GM21786 (cell line): ENCODE measurements at regions not wholly inside any gene's neighbourhood (a gene's known extent, or its start where the extent isn't known, plus 50 kb on each side); places are given as distances from the start of the nearest gene placed in this dataset.
A peak's percentile ranks its signal among the peaks of the same experiment; 100 is the strongest.

Experiments used
- ATAC-seq: cut with Tn5 transposase; IDR thresholded peaks from one replicate; pipeline ENCODE4 v1.9.1; 2021; ENCODE audit not compliant: unreplicated experiment

DNA sequence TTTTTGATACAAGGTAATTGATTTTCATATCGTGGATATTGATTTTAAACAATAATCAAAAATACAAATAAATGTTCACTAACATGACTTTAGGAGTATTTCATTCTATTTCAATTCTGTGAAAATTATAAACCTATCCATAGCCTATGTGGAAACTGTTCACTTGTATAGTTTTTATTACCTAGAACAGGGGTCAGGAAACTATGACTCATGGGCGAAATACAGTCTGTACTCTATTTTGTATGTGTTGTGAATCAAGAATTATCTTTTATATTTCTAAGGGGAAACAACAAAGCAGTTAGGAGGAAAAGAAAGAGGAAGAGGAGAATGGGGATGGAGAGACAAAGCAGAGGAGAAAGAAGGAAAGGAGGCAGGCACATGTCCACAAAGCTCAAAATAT is 181.7 kb upstream of the VRK2 start:
- no peak for ATAC-seq

GRCh38 chr2:57867730-57868129 is 178.9 kb upstream of the VRK2 start:
- ATAC-seq = no peak

DNA sequence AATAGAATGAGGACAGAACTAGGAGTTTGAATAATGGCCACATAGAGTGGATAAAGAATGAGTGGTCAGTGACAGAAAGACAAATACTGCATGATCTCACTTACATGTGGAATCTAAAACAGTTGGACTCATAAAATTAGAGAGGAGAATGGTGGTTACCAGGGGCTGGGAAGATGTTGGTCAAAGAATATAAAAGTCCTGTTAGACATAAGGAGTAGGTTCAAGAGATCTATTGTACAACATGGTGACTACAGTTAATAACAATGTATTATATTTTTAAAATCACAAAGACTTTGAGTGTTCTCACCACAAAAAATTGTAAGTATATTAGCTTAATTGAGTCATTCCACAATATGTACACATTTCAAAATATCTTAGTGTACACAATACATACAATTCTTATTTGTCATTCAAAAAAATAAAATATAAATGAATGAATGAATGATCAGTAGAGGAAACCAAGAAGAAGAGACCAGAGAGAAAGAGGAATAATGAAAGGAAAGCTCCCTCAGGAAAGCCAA is 177.9 kb upstream of the VRK2 start:
- no peak for ATAC-seq

DNA sequence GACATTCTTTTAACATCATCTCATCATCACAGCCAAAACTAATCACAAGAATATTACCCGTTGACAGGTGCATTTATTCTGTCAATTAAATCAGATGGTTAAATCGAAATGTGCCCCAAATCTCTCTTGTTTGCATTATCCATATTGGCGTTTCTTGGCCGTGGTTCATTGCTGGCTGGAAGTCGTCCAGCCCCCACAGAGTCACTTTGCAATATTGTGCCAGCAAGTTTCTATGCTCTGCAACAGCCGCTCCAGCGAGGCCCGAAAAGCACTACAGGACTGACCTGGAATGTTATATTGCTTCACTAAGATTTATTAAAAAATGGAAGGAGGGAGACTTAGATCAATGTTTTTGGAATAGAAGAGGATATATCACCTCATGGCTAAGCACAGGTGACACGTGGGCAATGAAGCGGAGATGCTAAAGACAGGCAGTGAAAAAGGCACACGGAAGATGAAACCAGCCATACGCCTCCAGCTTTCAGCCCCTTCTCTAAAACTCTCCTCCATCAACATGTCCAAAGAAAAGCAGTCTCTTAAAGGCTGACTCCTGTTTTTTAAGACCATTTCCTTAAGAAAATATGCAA is 176.8 kb upstream of the VRK2 start:
- ATAC-seq = no peak

DNA sequence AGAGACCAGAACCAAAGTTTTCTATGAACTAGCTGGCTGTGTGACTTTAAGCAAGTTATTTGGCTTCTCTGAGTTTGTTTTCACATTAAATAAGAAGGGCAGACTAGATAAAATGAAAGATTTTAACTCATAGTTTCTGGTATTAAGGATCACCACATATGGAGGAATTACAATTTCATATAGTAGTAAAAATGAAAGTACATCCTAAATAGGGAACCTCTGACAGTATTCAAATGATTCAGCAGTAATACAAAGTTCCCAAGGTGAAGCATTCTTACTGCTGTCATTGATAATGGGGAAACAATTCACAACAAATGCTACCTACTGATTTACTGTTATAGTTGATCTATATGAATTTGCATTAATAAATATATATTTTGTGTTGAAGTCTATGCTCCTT is 170.3 kb upstream of the VRK2 start:
- peak; percentile 57 for ATAC-seq

GRCh38 chr2:57877811-57878170 is 168.8 kb upstream of the VRK2 start:
- no peak for ATAC-seq

- ATAC-seq = no peak
Observed at GRCh38 chr2:57878171-57878865, 168.3 kb upstream of the VRK2 start.

GRCh38 chr2:57878866-57879210 is 167.8 kb upstream of the VRK2 start:
- ATAC-seq = no peak

DNA sequence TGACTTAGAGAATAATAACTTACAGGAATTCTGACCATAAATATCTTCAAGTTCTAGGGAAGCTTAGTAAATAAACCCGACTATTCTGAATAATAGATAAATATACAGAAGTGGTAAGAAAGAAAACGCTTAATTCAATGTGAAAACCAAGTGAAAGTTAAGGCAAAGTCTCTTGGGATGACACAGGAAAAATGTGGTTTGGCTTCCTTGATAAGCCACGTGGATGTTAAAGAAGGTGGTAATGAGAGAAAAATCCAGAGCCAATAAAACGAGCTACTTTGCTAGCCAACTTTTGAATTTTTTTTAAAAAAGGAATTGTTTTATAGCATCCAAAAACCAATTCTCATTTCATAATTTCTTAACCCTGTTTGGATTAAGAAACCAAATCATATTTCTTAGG is 166.2 kb upstream of the VRK2 start:
- ATAC-seq = no peak

DNA sequence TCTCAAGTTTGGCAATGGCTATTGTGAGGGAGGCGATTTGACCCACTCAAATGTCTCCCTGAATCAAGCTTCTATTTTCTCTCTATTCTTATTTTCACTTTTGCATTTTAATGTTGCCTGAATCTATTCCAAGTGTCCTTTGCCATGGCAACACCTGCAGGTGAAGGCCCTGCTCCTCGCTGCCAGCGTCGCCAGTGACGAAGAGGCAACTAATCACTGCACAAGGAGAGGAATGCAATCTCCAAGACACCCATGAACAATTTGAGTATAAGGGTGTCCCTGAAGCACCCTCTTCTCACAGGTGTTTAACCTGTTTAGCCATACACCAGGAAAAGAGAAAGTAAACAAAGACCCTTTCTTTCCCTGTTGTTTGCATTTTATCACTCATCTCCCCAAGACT is 165.6 kb upstream of the VRK2 start:
- no peak for ATAC-seq

GRCh38 chr2:57881998-57882888 is 164.4 kb upstream of the VRK2 start:
- ATAC-seq = no peak

DNA sequence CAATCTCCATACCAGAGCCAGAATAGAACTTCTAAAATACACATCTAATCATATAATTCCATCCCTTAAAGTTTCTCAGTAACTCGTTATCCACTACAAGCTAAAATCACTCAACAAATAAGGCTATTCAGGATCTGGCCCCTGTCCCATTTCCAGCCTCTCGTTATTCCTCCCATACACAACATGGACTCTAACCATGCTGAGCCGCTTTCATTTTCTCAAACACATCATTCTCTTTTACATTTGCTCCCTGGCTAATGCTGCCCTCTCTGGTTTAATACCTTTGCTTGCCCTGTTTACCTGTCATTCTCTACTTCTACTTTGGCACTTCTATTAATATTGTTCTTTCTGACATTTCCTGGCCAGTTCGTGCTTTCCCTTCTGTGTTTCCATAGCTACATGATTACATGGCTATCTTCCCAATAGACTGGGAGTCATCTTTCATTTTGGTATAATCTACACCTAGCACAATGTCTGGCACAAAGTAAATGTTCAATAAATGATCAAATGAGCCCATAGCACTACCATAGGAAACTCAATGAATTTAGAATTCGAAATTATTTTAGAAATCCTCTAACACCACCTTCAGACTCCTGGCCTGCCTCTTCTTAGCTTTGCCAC is 163.6 kb upstream of the VRK2 start:
- no peak for ATAC-seq

DNA sequence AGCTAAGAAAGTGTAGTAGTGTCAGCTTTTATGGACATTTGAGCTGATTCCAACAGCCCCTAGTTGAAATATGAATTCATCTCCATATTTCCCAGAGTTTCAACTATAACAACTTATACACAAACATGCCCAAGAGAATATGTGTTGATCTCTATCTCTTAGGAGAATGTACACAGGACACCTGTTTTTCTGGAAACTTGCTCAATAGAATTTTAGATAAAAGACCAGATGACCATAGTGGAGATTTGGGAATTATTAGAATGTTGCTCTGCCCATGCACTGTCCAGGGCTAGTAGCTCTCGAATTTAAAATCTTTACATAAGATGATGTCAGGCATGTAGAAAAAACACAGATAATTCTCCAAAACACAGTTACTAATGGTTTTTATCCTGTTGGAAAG is 162.3 kb upstream of the VRK2 start:
- no peak for ATAC-seq

DNA sequence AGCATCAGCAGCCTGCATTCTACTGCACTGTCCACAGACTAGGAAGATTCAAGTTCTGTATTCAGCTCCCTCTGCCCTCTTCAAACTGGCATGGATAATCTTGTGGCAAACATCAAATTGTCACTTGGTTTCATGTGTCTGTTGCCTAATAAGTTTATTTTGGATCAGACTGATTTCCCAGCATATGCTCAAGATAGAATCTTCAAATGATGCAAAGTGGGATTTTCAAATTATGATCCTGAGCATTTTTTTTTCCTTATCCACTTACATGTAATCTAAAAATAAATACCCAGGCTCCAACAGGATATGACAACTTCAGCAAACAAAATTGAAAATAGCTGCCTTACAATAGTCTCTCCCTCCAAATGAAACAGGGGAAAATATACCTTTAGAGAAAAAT is 160.9 kb upstream of the VRK2 start:
- ATAC-seq = no peak

GRCh38 chr2:57886161-57886786 is 160.3 kb upstream of the VRK2 start:
- no peak for ATAC-seq

DNA sequence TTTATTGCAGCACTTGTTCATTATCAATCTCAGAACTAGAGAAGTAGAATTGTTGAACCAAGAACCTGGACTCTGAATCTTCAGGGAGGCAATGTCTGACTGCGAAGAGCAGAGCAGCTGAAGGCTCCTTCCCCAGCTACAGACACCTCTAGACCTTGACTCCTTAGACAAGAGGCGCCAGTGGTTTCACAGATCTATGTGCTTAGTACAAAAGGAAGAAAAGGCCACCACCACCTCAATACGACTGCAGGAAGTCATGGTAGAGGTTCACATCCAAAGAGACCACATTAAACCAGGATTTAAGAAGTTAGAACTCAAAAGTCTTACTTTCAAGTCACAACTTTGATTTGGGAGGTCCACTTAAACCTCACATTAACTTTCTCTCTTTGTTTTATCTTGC is 158.1 kb upstream of the VRK2 start:
- ATAC-seq = no peak

DNA sequence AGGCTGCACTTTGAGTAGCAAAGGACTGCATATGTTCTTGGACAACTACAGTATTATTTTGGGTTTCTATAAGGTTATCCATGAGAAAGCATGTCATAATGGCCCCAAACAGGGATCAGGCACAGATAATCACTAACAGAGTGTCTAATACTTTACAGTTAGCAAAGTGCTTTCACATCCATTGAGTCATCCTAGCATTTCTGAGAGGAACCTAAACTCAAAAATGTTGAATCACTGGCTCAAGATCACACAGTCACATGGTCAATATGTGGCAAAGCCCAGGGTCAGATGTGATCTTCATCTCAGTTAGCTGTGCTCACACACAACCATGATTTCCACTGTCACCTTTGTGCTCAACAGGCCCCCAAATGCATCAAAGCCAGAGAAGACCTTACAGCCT is 156.1 kb upstream of the VRK2 start:
- ATAC-seq = peak; percentile 41

GRCh38 chr2:57891086-57891712 is 155.4 kb upstream of the VRK2 start:
- ATAC-seq = no peak

DNA sequence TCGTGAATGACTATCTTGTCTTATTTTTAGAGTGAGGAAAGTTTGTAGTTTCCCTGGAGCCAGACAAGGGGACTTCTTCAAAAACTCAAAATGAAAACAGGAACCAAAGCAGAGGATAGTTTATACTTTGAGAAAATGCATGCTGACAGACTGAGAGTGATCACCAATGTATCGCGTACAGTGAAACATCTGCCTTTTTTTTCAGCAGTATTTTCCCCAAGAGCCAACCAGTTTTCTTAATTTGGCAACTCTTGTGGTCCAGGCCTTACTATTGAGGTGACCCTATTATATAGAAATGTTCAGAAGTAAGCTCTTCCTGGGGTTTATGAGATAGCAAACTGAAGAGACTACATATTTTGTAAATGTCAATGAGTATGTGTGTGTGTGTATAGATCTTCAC is 153.7 kb upstream of the VRK2 start:
- ATAC-seq = peak; percentile 73

- no peak for ATAC-seq
Observed at GRCh38 chr2:57893347-57893746, 153.3 kb upstream of the VRK2 start.

- no peak for ATAC-seq
Observed at GRCh38 chr2:57893786-57894185, 152.8 kb upstream of the VRK2 start.
